OCI-LY7 (cell line): ENCODE measurements at regions not wholly inside any gene's neighbourhood (a gene's known extent, or its start where the extent isn't known, plus 50 kb on each side); places are given as distances from the start of the nearest gene placed in this dataset.

ENCODE experiments used
- EZH2phosphoT487 ChIP-seq: fragments of 200-600 bp; sonication (generic); IDR thresholded peaks from 2 replicates; pipeline ENCODE4 v1.6.1; 2018; ENCODE audit warnings: low read depth, borderline replicate concordance, mild to moderate bottlenecking, mixed run types, antibody characterized with exemption, low read length, moderate library complexity, mixed read lengths
- TF ChIP-seq, protein P1 (sequence below): fragments of 200-600 bp; sonication (generic); conservative IDR thresholded peaks from 2 replicates; pipeline ENCODE4 v1.5.1; 2014; ENCODE audit warnings: mild to moderate bottlenecking, antibody characterized with exemption, low read length, moderate library complexity, mixed read lengths

DNA sequence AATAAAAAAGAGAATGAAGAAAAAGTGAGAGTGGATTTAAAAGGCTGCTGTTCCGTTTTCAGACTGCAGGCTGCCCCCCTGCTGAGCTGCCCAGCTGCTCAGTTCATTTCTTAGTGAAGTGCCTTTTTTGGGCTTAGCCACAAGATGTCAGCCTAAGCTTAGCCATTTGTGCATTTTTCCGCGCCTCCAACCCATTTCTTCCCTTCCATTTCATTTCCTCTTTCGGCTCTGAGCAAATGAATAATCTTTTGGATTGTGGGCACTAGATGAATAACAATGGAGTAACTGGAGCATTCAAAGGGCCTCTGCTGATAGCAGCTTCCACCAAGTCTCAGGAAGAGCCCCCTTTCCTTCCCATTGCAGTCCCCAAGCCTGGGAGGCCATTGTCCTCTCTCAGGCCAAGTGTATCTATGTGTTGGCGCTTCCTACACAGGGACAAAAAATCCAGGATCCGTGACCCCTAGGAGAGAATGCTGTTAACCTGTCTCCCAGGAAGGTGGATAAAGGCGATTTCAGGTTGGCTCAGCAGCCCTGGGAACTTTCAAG, 83.5 kb upstream of the SPTLC3 start:
- TF ChIP-seq, protein P1, sequence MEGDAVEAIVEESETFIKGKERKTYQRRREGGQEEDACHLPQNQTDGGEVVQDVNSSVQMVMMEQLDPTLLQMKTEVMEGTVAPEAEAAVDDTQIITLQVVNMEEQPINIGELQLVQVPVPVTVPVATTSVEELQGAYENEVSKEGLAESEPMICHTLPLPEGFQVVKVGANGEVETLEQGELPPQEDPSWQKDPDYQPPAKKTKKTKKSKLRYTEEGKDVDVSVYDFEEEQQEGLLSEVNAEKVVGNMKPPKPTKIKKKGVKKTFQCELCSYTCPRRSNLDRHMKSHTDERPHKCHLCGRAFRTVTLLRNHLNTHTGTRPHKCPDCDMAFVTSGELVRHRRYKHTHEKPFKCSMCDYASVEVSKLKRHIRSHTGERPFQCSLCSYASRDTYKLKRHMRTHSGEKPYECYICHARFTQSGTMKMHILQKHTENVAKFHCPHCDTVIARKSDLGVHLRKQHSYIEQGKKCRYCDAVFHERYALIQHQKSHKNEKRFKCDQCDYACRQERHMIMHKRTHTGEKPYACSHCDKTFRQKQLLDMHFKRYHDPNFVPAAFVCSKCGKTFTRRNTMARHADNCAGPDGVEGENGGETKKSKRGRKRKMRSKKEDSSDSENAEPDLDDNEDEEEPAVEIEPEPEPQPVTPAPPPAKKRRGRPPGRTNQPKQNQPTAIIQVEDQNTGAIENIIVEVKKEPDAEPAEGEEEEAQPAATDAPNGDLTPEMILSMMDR, result peak; percentile 82
- no peak for TF ChIP-seq EZH2phosphoT487
